Liver (tissue), 8 donors: ENCODE measurements at regions not wholly inside any gene's neighbourhood (a gene's known extent, or its start where the extent isn't known, plus 50 kb on each side); places are given as distances from the start of the nearest gene placed in this dataset.

Experiments
- DNase-seq: peaks from one replicate; pipeline ENCODE4 v3.0.0-alpha.2; 2017; ENCODE audit warnings: low spot score
- H3K27ac ChIP-seq, 2 donors: one replicate each; pipeline ENCODE4 v1.7.0; 2013; ENCODE audit warnings: inconsistent platforms in 2 of 2, low read length in 2 of 2, control low read depth in 1 of 2, low read depth in 1 of 2, mild to moderate bottlenecking in 1 of 2
- H3K27me3 ChIP-seq, 4 donors: one replicate each; pipeline versions ENCODE4 v1.6.1 to v1.7.0; 2013; ENCODE audit warnings: low read length in 3 of 4, inconsistent platforms in 1 of 4, mild to moderate bottlenecking in 1 of 4, moderate library complexity in 1 of 4; ENCODE audit not compliant: control insufficient read depth in 4 of 4, insufficient read depth in 4 of 4
- H3K36me3 ChIP-seq, 4 donors: one replicate each; pipeline versions ENCODE4 v1.6.1 to v1.7.0; 2013; ENCODE audit warnings: low read length in 3 of 4, mild to moderate bottlenecking in 3 of 4, low read depth in 1 of 4, moderate library complexity in 1 of 4; ENCODE audit not compliant: control insufficient read depth in 4 of 4, insufficient read depth in 3 of 4
- H3K4me1 ChIP-seq, 4 donors: one replicate each; pipeline versions ENCODE4 v1.6.1 to v1.7.0; 2013; ENCODE audit warnings: low read length in 3 of 4, mild to moderate bottlenecking in 3 of 4, moderate library complexity in 1 of 4; ENCODE audit not compliant: control insufficient read depth in 4 of 4, insufficient read depth in 4 of 4
- H3K4me3 ChIP-seq, 3 donors: one replicate each; pipeline versions ENCODE4 v1.6.1 to v1.7.0; 2013; ENCODE audit warnings: low read length in 3 of 3, control low read depth in 1 of 3, low read depth in 1 of 3, mild to moderate bottlenecking in 1 of 3
- H3K9ac ChIP-seq, 2 donors: one replicate each; pipeline ENCODE4 v1.7.0; 2013; ENCODE audit warnings: low read length in 2 of 2, mild to moderate bottlenecking in 2 of 2, moderate library complexity in 2 of 2, control low read depth in 1 of 2, low read depth in 1 of 2
- H3K9me3 ChIP-seq, 4 donors: one replicate each; pipeline versions ENCODE4 v1.6.1 to v1.7.0; 2013; ENCODE audit warnings: low read length in 3 of 4; ENCODE audit not compliant: control insufficient read depth in 4 of 4
- EGR1 ChIP-seq, 2 donors: IDR thresholded peaks; 2 replicates each; pipeline ENCODE4 v1.6.1; 2016 to 2018; ENCODE audit warnings: antibody characterized with exemption in 2 of 2, low read depth in 2 of 2
- GABPA ChIP-seq, 2 donors: IDR thresholded peaks in 1 of 2; conservative IDR thresholded peaks in 1 of 2; 2 replicates each; pipeline ENCODE4 v1.6.1; 2016; ENCODE audit warnings: antibody characterized with exemption in 2 of 2, mild to moderate bottlenecking in 1 of 2, moderate library complexity in 1 of 2
- HNF4A ChIP-seq, 2 donors: conservative IDR thresholded peaks; 2 replicates each; pipeline ENCODE4 v1.6.1; 2016; ENCODE audit warnings: antibody characterized with exemption in 2 of 2, mild to moderate bottlenecking in 2 of 2
- HNF4G ChIP-seq: IDR thresholded peaks from 2 replicates; pipeline ENCODE4 v1.6.1; 2016; ENCODE audit warnings: antibody characterized with exemption
- JUND ChIP-seq, 2 donors: IDR thresholded peaks; 2 replicates each; pipeline ENCODE4 v1.6.1; 2016; ENCODE audit warnings: antibody characterized with exemption in 2 of 2
- NR2F2 ChIP-seq: IDR thresholded peaks from 2 replicates; pipeline ENCODE4 v1.6.1; 2016; ENCODE audit warnings: antibody characterized with exemption
- RAD21 ChIP-seq, 2 donors: IDR thresholded peaks; 2 replicates each; pipeline ENCODE4 v1.6.1; 2016; ENCODE audit warnings: antibody characterized with exemption in 2 of 2, mild to moderate bottlenecking in 2 of 2
- RXRA ChIP-seq, 2 donors: IDR thresholded peaks; 2 replicates each; pipeline ENCODE4 v1.6.1; 2017 to 2018; ENCODE audit warnings: antibody characterized with exemption in 2 of 2, mild to moderate bottlenecking in 1 of 2
- SP1 ChIP-seq: IDR thresholded peaks from 2 replicates; pipeline ENCODE4 v1.6.1; 2018; ENCODE audit warnings: antibody characterized with exemption, mild to moderate bottlenecking
- TAF1 ChIP-seq: conservative IDR thresholded peaks from 2 replicates; pipeline ENCODE4 v1.6.1; 2016; ENCODE audit warnings: antibody characterized with exemption, mild to moderate bottlenecking
- YY1 ChIP-seq: IDR thresholded peaks from 2 replicates; pipeline ENCODE4 v1.6.1; 2016; ENCODE audit warnings: antibody characterized with exemption, mild to moderate bottlenecking
- WGBS: extraction: QIAGEN DNeasy Blood & Tissue Kit; methylation state at CpG from one replicate; pipeline ENCODE4 v1.1.7; 2013; 5-methylcytosine and 5-hydroxymethylcytosine counted together
- TF ChIP-seq, protein P1 (sequence below): IDR thresholded peaks from 2 replicates; pipeline ENCODE4 v1.6.1; 2016; ENCODE audit warnings: antibody characterized with exemption
- TF ChIP-seq, protein P2 (sequence below): IDR thresholded peaks from 2 replicates; pipeline ENCODE4 v1.6.1; 2016; ENCODE audit warnings: antibody characterized with exemption
- TF ChIP-seq, protein P3 (sequence below): fragments of 150-350 bp; IDR thresholded peaks from 2 replicates; pipeline ENCODE4 v1.5.1; 2017; ENCODE audit warnings: improper control_type of control experiment, low read depth, low read length; ENCODE audit not compliant: missing input control
- TF ChIP-seq, protein P4 (sequence below): IDR thresholded peaks from 2 replicates; pipeline ENCODE4 v1.6.1; 2016; ENCODE audit warnings: antibody characterized with exemption, mild to moderate bottlenecking
- TF ChIP-seq, protein P5 (sequence below): IDR thresholded peaks from 2 replicates; pipeline ENCODE4 v1.6.1; 2016; ENCODE audit warnings: antibody characterized with exemption
- donor health status: healthy.
- donor health status: healthy.
- donor health status: healthy.
- donor health status: healthy.
- donor health status: healthy.

DNA sequence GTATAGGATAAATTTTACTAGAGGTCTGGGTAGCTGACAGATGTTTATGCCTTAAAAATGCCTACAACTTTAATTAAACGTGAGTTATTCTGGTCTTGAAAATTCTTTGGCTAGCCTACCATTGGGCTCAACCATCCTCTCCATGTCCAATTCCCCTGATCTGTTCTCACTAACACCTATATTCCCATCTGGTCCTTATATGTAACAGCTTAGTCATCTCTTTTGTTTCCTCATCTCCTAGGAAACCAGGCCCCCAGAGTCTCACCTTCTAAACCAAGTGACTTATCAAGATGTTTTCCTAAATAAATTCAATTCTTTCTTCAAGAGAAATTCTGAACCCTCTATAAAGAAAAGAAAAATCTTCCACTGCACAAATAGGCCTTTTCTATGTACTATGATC lies 148.5 kb downstream of the TTC32 start:
- TF ChIP-seq YY1 = no peak
- TF ChIP-seq EGR1 (IDR thresholded peaks at IDR 0.05; ENCODE audit: low read depth in 2 of 2) = no peak
- TF ChIP-seq HNF4G = no peak
- TF ChIP-seq SP1 = no peak
- no peak for TF ChIP-seq HNF4A (conservative IDR thresholded peaks at IDR 0.05)
- no peak for TF ChIP-seq GABPA (IDR thresholded peaks at IDR 0.05 in 1 of 2, conservative IDR thresholded peaks at IDR 0.05 in 1 of 2)
- TF ChIP-seq, protein P1, sequence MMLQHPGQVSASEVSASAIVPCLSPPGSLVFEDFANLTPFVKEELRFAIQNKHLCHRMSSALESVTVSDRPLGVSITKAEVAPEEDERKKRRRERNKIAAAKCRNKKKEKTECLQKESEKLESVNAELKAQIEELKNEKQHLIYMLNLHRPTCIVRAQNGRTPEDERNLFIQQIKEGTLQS = no peak
- TF ChIP-seq RXRA (IDR thresholded peaks at IDR 0.05) = no peak
- TF ChIP-seq, protein P2, sequence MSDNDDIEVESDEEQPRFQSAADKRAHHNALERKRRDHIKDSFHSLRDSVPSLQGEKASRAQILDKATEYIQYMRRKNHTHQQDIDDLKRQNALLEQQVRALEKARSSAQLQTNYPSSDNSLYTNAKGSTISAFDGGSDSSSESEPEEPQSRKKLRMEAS = no peak
- TF ChIP-seq, protein P3, sequence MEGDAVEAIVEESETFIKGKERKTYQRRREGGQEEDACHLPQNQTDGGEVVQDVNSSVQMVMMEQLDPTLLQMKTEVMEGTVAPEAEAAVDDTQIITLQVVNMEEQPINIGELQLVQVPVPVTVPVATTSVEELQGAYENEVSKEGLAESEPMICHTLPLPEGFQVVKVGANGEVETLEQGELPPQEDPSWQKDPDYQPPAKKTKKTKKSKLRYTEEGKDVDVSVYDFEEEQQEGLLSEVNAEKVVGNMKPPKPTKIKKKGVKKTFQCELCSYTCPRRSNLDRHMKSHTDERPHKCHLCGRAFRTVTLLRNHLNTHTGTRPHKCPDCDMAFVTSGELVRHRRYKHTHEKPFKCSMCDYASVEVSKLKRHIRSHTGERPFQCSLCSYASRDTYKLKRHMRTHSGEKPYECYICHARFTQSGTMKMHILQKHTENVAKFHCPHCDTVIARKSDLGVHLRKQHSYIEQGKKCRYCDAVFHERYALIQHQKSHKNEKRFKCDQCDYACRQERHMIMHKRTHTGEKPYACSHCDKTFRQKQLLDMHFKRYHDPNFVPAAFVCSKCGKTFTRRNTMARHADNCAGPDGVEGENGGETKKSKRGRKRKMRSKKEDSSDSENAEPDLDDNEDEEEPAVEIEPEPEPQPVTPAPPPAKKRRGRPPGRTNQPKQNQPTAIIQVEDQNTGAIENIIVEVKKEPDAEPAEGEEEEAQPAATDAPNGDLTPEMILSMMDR = no peak
- TF ChIP-seq, protein P4, sequence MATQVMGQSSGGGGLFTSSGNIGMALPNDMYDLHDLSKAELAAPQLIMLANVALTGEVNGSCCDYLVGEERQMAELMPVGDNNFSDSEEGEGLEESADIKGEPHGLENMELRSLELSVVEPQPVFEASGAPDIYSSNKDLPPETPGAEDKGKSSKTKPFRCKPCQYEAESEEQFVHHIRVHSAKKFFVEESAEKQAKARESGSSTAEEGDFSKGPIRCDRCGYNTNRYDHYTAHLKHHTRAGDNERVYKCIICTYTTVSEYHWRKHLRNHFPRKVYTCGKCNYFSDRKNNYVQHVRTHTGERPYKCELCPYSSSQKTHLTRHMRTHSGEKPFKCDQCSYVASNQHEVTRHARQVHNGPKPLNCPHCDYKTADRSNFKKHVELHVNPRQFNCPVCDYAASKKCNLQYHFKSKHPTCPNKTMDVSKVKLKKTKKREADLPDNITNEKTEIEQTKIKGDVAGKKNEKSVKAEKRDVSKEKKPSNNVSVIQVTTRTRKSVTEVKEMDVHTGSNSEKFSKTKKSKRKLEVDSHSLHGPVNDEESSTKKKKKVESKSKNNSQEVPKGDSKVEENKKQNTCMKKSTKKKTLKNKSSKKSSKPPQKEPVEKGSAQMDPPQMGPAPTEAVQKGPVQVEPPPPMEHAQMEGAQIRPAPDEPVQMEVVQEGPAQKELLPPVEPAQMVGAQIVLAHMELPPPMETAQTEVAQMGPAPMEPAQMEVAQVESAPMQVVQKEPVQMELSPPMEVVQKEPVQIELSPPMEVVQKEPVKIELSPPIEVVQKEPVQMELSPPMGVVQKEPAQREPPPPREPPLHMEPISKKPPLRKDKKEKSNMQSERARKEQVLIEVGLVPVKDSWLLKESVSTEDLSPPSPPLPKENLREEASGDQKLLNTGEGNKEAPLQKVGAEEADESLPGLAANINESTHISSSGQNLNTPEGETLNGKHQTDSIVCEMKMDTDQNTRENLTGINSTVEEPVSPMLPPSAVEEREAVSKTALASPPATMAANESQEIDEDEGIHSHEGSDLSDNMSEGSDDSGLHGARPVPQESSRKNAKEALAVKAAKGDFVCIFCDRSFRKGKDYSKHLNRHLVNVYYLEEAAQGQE = no peak
- WGBS = 84% methylated on average over 1 of the region's 1 CpG
- H3K4me3 ChIP-seq = no peak overlapping the region

DNA sequence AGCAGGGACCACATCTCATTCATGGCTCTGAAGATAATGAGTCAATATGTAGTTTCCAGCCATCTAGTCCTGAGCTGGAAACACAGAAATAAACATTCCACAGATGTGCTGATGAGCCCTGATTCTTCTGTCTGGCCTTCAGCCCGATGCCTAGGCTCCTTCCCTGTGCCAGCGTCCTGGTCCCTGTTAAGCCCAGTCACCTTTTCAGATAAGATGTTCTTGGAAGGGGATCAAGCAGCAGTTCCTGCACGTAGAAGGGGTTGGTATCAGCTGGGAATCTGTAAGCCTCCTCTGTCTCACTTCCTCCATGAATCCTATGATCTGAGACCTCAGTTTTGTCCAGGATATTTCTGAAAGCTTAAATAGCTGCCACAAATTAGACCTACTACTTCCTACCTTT lies 149.3 kb downstream of the TTC32 start:
- no peak for DNase-seq
- Histone ChIP-seq H3K9ac (no peak overlapping the region), H3K27ac (no peak overlapping the region), H3K27me3 (no peaks in the 10 kb centered on the region), H3K36me3 (no peaks in the 10 kb centered on the region), H3K4me3 (no peak overlapping the region), H3K4me1 (no peaks in the 10 kb centered on the region), H3K9me3 (no peaks in the 10 kb centered on the region)
- TF ChIP-seq JUND (IDR thresholded peaks at IDR 0.05) = no peak
- TF ChIP-seq, protein P1 = no peak
- no peak for TF ChIP-seq RAD21 (IDR thresholded peaks at IDR 0.05)
- TF ChIP-seq, protein P4 = no peak
- no peak for TF ChIP-seq YY1
- no peak for TF ChIP-seq GABPA (IDR thresholded peaks at IDR 0.05 in 1 of 2, conservative IDR thresholded peaks at IDR 0.05 in 1 of 2)
- TF ChIP-seq HNF4A (conservative IDR thresholded peaks at IDR 0.05) = no peak
- TF ChIP-seq, protein P5, sequence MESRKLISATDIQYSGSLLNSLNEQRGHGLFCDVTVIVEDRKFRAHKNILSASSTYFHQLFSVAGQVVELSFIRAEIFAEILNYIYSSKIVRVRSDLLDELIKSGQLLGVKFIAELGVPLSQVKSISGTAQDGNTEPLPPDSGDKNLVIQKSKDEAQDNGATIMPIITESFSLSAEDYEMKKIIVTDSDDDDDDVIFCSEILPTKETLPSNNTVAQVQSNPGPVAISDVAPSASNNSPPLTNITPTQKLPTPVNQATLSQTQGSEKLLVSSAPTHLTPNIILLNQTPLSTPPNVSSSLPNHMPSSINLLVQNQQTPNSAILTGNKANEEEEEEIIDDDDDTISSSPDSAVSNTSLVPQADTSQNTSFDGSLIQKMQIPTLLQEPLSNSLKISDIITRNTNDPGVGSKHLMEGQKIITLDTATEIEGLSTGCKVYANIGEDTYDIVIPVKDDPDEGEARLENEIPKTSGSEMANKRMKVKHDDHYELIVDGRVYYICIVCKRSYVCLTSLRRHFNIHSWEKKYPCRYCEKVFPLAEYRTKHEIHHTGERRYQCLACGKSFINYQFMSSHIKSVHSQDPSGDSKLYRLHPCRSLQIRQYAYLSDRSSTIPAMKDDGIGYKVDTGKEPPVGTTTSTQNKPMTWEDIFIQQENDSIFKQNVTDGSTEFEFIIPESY = no peak
- no peak for TF ChIP-seq RXRA (IDR thresholded peaks at IDR 0.05)
- TF ChIP-seq, protein P3 = no peak
- TF ChIP-seq NR2F2 = no peak
- no peak for TF ChIP-seq TAF1
- no peak for TF ChIP-seq SP1
- TF ChIP-seq, protein P2 = no peak
- WGBS = 80% methylated on average over 3 of the region's 3 CpGs

More for the DNA sequence above, 148.5 kb downstream of the TTC32 start:
- H3K9me3 ChIP-seq = no peaks in the 10 kb centered on the region
- H3K4me1 ChIP-seq = no peaks in the 10 kb centered on the region
- no peaks in the 10 kb centered on the region for H3K27me3 ChIP-seq
- no peak for DNase-seq
- H3K27ac ChIP-seq = no peak overlapping the region
- H3K9ac ChIP-seq = no peak overlapping the region
- no peaks in the 10 kb centered on the region for H3K36me3 ChIP-seq
